Endothelial cell of umbilical vein (primary cell): ENCODE measurements at regions not wholly inside any gene's neighbourhood (a gene's known extent, or its start where the extent isn't known, plus 50 kb on each side); places are given as distances from the start of the nearest gene placed in this dataset.
A peak's percentile ranks its signal among the peaks of the same experiment; 100 is the strongest.

Source experiments
- BruUV-seq: library from RNA; stranded (reverse); fragments of 400-500 nt; replicated peaks from 2 replicates; lab custom pipeline; 2021; lab: Mats Ljungman, UMichigan
- CTCF ChIA-PET: fragments of 300-600, 350-600 bp; sonication (Branson Sonifier 250); formaldehyde crosslinking; loops from one replicate; lab custom pipeline; 2021; ENCODE audit warnings: antibody characterized with exemption, inconsistent platforms; lab: Charles Lee
- POLR2A ChIA-PET: fragments of 300-600, 350-600 bp; sonication (Branson Sonifier 250); formaldehyde crosslinking; loops from one replicate; lab custom pipeline; 2021; ENCODE audit warnings: antibody characterized with exemption, inconsistent platforms; lab: Charles Lee
- DNase-seq: peaks from one replicate; pipeline ENCODE4 v3.0.0-alpha.2; 2011; ENCODE audit warnings: low read depth, low spot score
- FAIRE-seq: peaks from 2 replicates; lab custom pipeline; 2011; peaks lifted over from hg19 to GRCh38; lab: Jason Lieb, UNC
- H2AFZ ChIP-seq: 2 replicates; pipeline ENCODE4 v1.6.0; 2012; ENCODE audit warnings: low read depth, low read length, control low read depth, inconsistent platforms
- H3K27ac ChIP-seq: 2 replicates; pipeline ENCODE4 v1.5.1; 2011; ENCODE audit warnings: low read depth, mild to moderate bottlenecking, control low read depth, low read length, moderate library complexity; ENCODE audit not compliant: insufficient read depth
- H3K27me3 ChIP-seq, 2 experiments: 2 replicates each; pipeline versions ENCODE4 v1.6.0 to v1.6.1; 2011; ENCODE audit warnings: low read length in 2 of 2, mixed read lengths in 1 of 2; ENCODE audit not compliant: control insufficient read depth in 2 of 2, insufficient read depth in 2 of 2
- H3K36me3 ChIP-seq, 2 experiments: 2 replicates in 1 of 2; 3 replicates in 1 of 2; pipeline ENCODE4 v1.5.1; 2011; ENCODE audit warnings: low read length in 2 of 2, mild to moderate bottlenecking in 1 of 2, moderate library complexity in 1 of 2; ENCODE audit not compliant: control insufficient read depth in 2 of 2, insufficient read depth in 2 of 2; ENCODE audit errors: extremely low read depth in 1 of 2
- H3K4me1 ChIP-seq: 3 replicates; pipeline ENCODE4 v1.5.1; 2011; ENCODE audit warnings: mild to moderate bottlenecking, low read length; ENCODE audit not compliant: control insufficient read depth, insufficient read depth; ENCODE audit errors: extremely low read depth
- H3K4me2 ChIP-seq: 2 replicates; pipeline ENCODE4 v1.6.1; 2011; ENCODE audit warnings: low read length, control low read depth, mixed read lengths; ENCODE audit not compliant: insufficient read depth
- H3K4me3 ChIP-seq, 3 experiments: fragments of 200-600 bp in 1 of 3; sonication (generic), shearing (Covaris generic) in 1 of 3; replicated peaks in 1 of 3; 2 replicates each; pipeline ENCODE4 v1.5.1; 2011 to 2016; ENCODE audit warnings: control low read depth in 3 of 3, low read length in 3 of 3, mild to moderate bottlenecking in 2 of 3, inconsistent platforms in 1 of 3, low read depth in 1 of 3, moderate library complexity in 1 of 3; ENCODE audit not compliant: insufficient read depth in 1 of 3
- H3K79me2 ChIP-seq: 2 replicates; pipeline ENCODE4 v1.6.0; 2012; ENCODE audit warnings: low read length, inconsistent platforms; ENCODE audit not compliant: control insufficient read depth, insufficient read depth
- H3K9ac ChIP-seq: replicated peaks from 2 replicates; pipeline ENCODE3; 2011; ENCODE audit warnings: low read length, control low read depth; ENCODE audit not compliant: insufficient read depth; ENCODE audit errors: extremely low read depth
- H3K9me1 ChIP-seq: replicated peaks from 3 replicates; pipeline ENCODE4 v1.6.0; 2011; ENCODE audit warnings: mild to moderate bottlenecking, low read length; ENCODE audit not compliant: control insufficient read depth, insufficient read depth; ENCODE audit errors: extremely low read depth
- H3K9me3 ChIP-seq: replicated peaks from 2 replicates; pipeline ENCODE4 v1.5.1; 2012; ENCODE audit warnings: low read length, inconsistent platforms; ENCODE audit not compliant: control insufficient read depth, insufficient read depth
- H4K20me1 ChIP-seq: replicated peaks from 2 replicates; pipeline ENCODE3; 2011; ENCODE audit warnings: mild to moderate bottlenecking, low read length; ENCODE audit not compliant: control insufficient read depth, insufficient read depth; ENCODE audit errors: extremely low read depth
- CTCF ChIP-seq, 2 donors: IDR thresholded peaks; 1 replicate in 1 of 2; 2 replicates in 1 of 2; pipeline ENCODE4 v1.5.1; 2011; ENCODE audit warnings: low read length in 2 of 2, mild to moderate bottlenecking in 2 of 2, moderate library complexity in 2 of 2, control low read depth in 1 of 2, inconsistent platforms in 1 of 2, low read depth in 1 of 2; ENCODE audit not compliant: insufficient read depth in 1 of 2; ENCODE audit errors: extremely low read depth in 1 of 2
- EZH2 ChIP-seq: IDR thresholded peaks from 2 replicates; pipeline ENCODE4 v1.6.1; 2012; ENCODE audit warnings: borderline replicate concordance, low read depth, mild to moderate bottlenecking, moderate library complexity, low read length, inconsistent platforms; ENCODE audit not compliant: severe bottlenecking
- FOS ChIP-seq: IDR thresholded peaks from 2 replicates; pipeline ENCODE4 v1.6.1; 2011; ENCODE audit warnings: mild to moderate bottlenecking, low read length, moderate library complexity, borderline replicate concordance; ENCODE audit not compliant: insufficient read depth
- JUN ChIP-seq: IDR thresholded peaks from 2 replicates; pipeline ENCODE4 v1.6.1; 2011; ENCODE audit warnings: borderline replicate concordance, low read depth; ENCODE audit not compliant: insufficient read length, insufficient read depth
- MAX ChIP-seq: IDR thresholded peaks from 2 replicates; pipeline ENCODE4 v1.6.1; 2011; ENCODE audit not compliant: insufficient read depth, insufficient read length
- POLR2A ChIP-seq: IDR thresholded peaks from 2 replicates; pipeline ENCODE4 v1.6.1; 2012; ENCODE audit warnings: low read depth, mild to moderate bottlenecking, control low read depth, low read length
- dilution Hi-C: fragments of 300-500 bp; cut with MboI; formaldehyde crosslinking; loops from one replicate; pipeline ENCODE4 v1.15.0; 2019; ENCODE audit warnings: low sequenced_read_pairs; ENCODE audit not compliant: extremely low pct_ligation_motif_present
- intact Hi-C: fragments of 100-400 bp; cut with micrococcal nuclease; formaldehyde crosslinking; loops from one replicate; pipeline ENCODE4 v1.10.0; 2022

GRCh38 chr14:28926122-28926521 lies 159.5 kb downstream of the FOXG1 start:
- Histone ChIP-seq H4K20me1 (no peaks in the 10 kb centered on the region), H3K4me1 (no peaks in the 10 kb centered on the region), H3K27ac (no peak overlapping the region), H3K36me3 (no peaks in the 10 kb centered on the region), H3K4me2 (no peak overlapping the region), H3K27me3 (no peaks in the 10 kb centered on the region), H2AFZ (no peak overlapping the region), H3K9me3 (no peaks in the 10 kb centered on the region), H3K9me1 (no peaks in the 10 kb centered on the region), H3K9ac (no peak overlapping the region), H3K4me3 (no peak overlapping the region), H3K79me2 (no peaks in the 10 kb centered on the region)
- TF ChIP-seq POLR2A (no peak), EZH2 (no peak), CTCF (IDR thresholded peaks at IDR 0.05; ENCODE audit: extremely low read depth in 1 of 2, insufficient read depth in 1 of 2, low read depth in 1 of 2, low read length in 2 of 2) (no peak), MAX (no peak), FOS (no peak)
- no TSS peak for BruUV-seq
- DNase-seq (no peak), FAIRE-seq (no peak)
- POLR2A ChIA-PET = no interaction called here
- CTCF ChIA-PET = no interaction called here
- intact Hi-C loops = no loop called here
- dilution Hi-C loops = no loop called here

GRCh38 chr14:28931999-28932398 lies 165.4 kb downstream of the FOXG1 start:
- Histone ChIP-seq H3K9me1 (no peaks in the 10 kb centered on the region), H4K20me1 (no peaks in the 10 kb centered on the region), H3K4me2 (no peak overlapping the region), H3K36me3 (no peaks in the 10 kb centered on the region), H3K4me1 (no peaks in the 10 kb centered on the region), H3K9ac (no peak overlapping the region), H3K79me2 (no peaks in the 10 kb centered on the region), H3K9me3 (peaks cover 2% of the 10 kb centered on the region), H2AFZ (no peak overlapping the region), H3K27ac (no peak overlapping the region), H3K4me3 (no peak overlapping the region), H3K27me3 (no peaks in the 10 kb centered on the region)
- CTCF ChIA-PET = no interaction called here
- TF ChIP-seq FOS = peak; percentile 48
- no peak for TF ChIP-seq JUN
- intact Hi-C loops (no loop called here), dilution Hi-C loops (no loop called here)
- POLR2A ChIA-PET = no interaction called here
- no TSS peak for BruUV-seq
- FAIRE-seq (no peak), DNase-seq (no peak)
